Neural crest cell (in vitro differentiated cells): ENCODE measurements at regions not wholly inside any gene's neighbourhood (a gene's known extent, or its start where the extent isn't known, plus 50 kb on each side); places are given as distances from the start of the nearest gene placed in this dataset.
A peak's percentile ranks its signal among the peaks of the same experiment; 100 is the strongest.

Source experiments
- DNase-seq: peaks from one replicate; pipeline ENCODE4 v3.0.0; 2021; ENCODE audit warnings: low read depth, mixed read lengths, low spot score
- H3K27ac Mint-ChIP-seq: one replicate; pipeline ENCODE4 v1.8.0; 2021; ENCODE audit warnings: mild to moderate bottlenecking, mixed read lengths; ENCODE audit not compliant: unreplicated experiment
- H3K27me3 Mint-ChIP-seq: 2 replicates; pipeline ENCODE4 v1.8.0; 2021; ENCODE audit warnings: low read depth, mild to moderate bottlenecking, mixed read lengths
- H3K36me3 Mint-ChIP-seq: 2 replicates; pipeline ENCODE4 v1.8.0; 2021; ENCODE audit warnings: low read depth, mild to moderate bottlenecking, mixed read lengths
- H3K4me1 Mint-ChIP-seq: 2 replicates; pipeline ENCODE4 v1.8.0; 2021; ENCODE audit warnings: mixed read lengths
- H3K4me3 Mint-ChIP-seq: one replicate; pipeline ENCODE4 v1.8.0; 2021; ENCODE audit warnings: mild to moderate bottlenecking, mixed read lengths
- H3K9me3 Mint-ChIP-seq: 2 replicates; pipeline ENCODE4 v1.8.0; 2021; ENCODE audit warnings: mixed read lengths
- CTCF ChIP-seq: fragments of 200-600 bp; sonication (generic); conservative IDR thresholded peaks from 2 replicates; pipeline ENCODE4 v1.5.0; 2021; ENCODE audit warnings: antibody characterized with exemption, mild to moderate bottlenecking

- TF ChIP-seq CTCF, result no peak
- Mint-ChIP-seq H3K4me1 (no peaks in the 10 kb centered on the region), H3K36me3 (peaks cover 6% of the 10 kb centered on the region), H3K27me3 (no peaks in the 10 kb centered on the region), H3K27ac (no peak overlapping the region), H3K4me3 (no peak overlapping the region), H3K9me3 (peaks cover 3% of the 10 kb centered on the region)
- DNase-seq, result no peak
Observed at GRCh38 chr4:114527170-114527569, 71.4 kb upstream of the UGT8 start.

GRCh38 chr4:114527637-114528036 is 71.0 kb upstream of the UGT8 start:
- Mint-ChIP-seq H3K4me3 (no peak overlapping the region), H3K27ac (no peak overlapping the region), H3K4me1 (no peaks in the 10 kb centered on the region), H3K9me3 (peaks cover 3% of the 10 kb centered on the region), H3K36me3 (peaks cover 6% of the 10 kb centered on the region), H3K27me3 (no peaks in the 10 kb centered on the region)
- no peak for TF ChIP-seq CTCF
- DNase-seq, result no peak

DNA sequence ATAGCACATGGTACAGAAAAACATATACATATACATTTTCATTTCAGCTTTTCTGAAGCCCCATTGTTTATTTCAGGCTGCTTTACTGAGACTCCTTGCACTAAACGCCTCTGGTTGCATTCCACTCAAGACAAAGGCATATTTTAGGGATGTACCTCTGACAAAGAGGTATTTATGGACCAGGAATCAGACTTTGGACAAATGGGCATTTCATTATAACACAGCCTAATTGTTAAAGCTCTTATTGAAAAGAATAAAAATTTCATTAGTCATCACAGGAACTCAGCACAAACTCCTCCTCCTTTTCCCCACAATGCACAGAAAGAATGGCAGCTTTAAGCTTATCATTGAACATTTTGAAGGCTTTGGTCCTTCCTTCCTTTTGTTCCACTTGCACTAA is 62.9 kb upstream of the UGT8 start:
- Mint-ChIP-seq H3K4me3 (no peak overlapping the region), H3K27me3 (no peaks in the 10 kb centered on the region), H3K4me1 (peaks cover 25% of the 10 kb centered on the region), H3K9me3 (peaks cover 11% of the 10 kb centered on the region), H3K36me3 (no peaks in the 10 kb centered on the region), H3K27ac (peak overlapping the region; percentile 61)
- DNase-seq, result no peak
- TF ChIP-seq CTCF, result no peak

DNA sequence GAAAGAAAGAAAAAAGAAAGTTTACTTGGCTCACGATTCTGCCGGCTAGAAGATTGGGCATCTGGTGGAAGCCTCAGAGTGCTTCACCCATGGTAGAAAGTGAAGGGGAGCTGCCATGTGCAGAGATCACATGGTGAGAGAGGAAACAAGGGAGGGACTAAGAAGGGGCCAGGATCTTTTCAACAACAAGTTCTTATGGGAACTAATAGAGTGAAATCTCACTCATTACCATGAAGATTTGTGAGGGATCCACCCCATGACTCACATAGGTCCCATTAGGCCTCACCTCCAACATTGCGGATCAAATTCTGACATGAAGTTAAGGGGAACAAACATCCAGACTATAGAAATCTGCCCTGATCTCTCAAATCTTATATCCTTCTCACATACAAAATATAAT is 61.3 kb upstream of the UGT8 start:
- no peak for TF ChIP-seq CTCF
- H3K27me3 Mint-ChIP-seq, result no peaks in the 10 kb centered on the region
- H3K4me1 Mint-ChIP-seq, result peaks cover 25% of the 10 kb centered on the region
- no peak overlapping the region for H3K4me3 Mint-ChIP-seq
- peaks cover 11% of the 10 kb centered on the region for H3K9me3 Mint-ChIP-seq
- no peaks in the 10 kb centered on the region for H3K36me3 Mint-ChIP-seq
- H3K27ac Mint-ChIP-seq, result no peak overlapping the region
- no peak for DNase-seq

- Mint-ChIP-seq H3K27me3 (no peaks in the 10 kb centered on the region), H3K4me1 (peaks cover 25% of the 10 kb centered on the region), H3K27ac (no peak overlapping the region), H3K4me3 (no peak overlapping the region), H3K9me3 (peaks cover 11% of the 10 kb centered on the region), H3K36me3 (no peaks in the 10 kb centered on the region)
- DNase-seq, result no peak
- TF ChIP-seq CTCF, result no peak
Observed at GRCh38 chr4:114538012-114538617, 60.5 kb upstream of the UGT8 start.
